Coronary artery (tissue), 2 donors: ENCODE measurements at regions not wholly inside any gene's neighbourhood (a gene's known extent, or its start where the extent isn't known, plus 50 kb on each side); places are given as distances from the start of the nearest gene placed in this dataset.

ENCODE experiments used
- DNase-seq: peaks from one replicate; pipeline ENCODE4 v3.0.0-alpha.2; 2017; ENCODE audit warnings: low spot score
- H3K27ac ChIP-seq, 2 donors: fragments of 200-600 bp; sonication (generic); one replicate each; pipeline ENCODE4 v1.5.1; 2016 to 2019
- H3K4me3 ChIP-seq: fragments of 200-600 bp; sonication (generic); 2 replicates; pipeline ENCODE4 v1.5.1; 2016; ENCODE audit warnings: mild to moderate bottlenecking, moderate library complexity
- CTCF ChIP-seq: fragments of 200-600 bp; sonication (generic); IDR thresholded peaks from one replicate; pipeline ENCODE4 v1.5.1; 2019; ENCODE audit warnings: antibody characterized with exemption

GRCh38 chr1:108036796-108037562 is 72.0 kb upstream of the VAV3 start:
- TF ChIP-seq CTCF = no peak
- no peak for DNase-seq
- H3K27ac ChIP-seq = no peak overlapping the region
- no peak overlapping the region for H3K4me3 ChIP-seq

- no peak overlapping the region for H3K4me3 ChIP-seq
- H3K27ac ChIP-seq = no peak overlapping the region
- DNase-seq = no peak
- TF ChIP-seq CTCF = no peak
These were observed 69.4 kb upstream of the VAV3 start for GRCh38 chr1:108034396-108034795.

GRCh38 chr1:108033550-108033951 is 68.6 kb upstream of the VAV3 start:
- TF ChIP-seq CTCF = no peak
- Histone ChIP-seq H3K4me3 (no peak overlapping the region), H3K27ac (no peak overlapping the region)
- DNase-seq = no peak

- no peak overlapping the region for H3K27ac ChIP-seq
- no peak for TF ChIP-seq CTCF
- DNase-seq = no peak
- no peak overlapping the region for H3K4me3 ChIP-seq
These were observed 63.9 kb upstream of the VAV3 start for GRCh38 chr1:108028841-108029388.

- no peak for TF ChIP-seq CTCF
- no peak overlapping the region for H3K27ac ChIP-seq
- DNase-seq = no peak
- H3K4me3 ChIP-seq = no peak overlapping the region
These were observed 62.4 kb upstream of the VAV3 start for GRCh38 chr1:108027389-108027788.

- Histone ChIP-seq H3K4me3 (no peak overlapping the region), H3K27ac (no peak overlapping the region)
- DNase-seq = no peak
- no peak for TF ChIP-seq CTCF
These were observed 52.7 kb upstream of the VAV3 start for GRCh38 chr1:108017698-108018097.

- no peak overlapping the region for H3K27ac ChIP-seq
- no peak for DNase-seq
- no peak for TF ChIP-seq CTCF
- no peak overlapping the region for H3K4me3 ChIP-seq
These were observed 51.5 kb upstream of the VAV3 start for GRCh38 chr1:108016451-108016920.
